SK-N-DZ (cell line): ENCODE measurements at regions not wholly inside any gene's neighbourhood (a gene's known extent, or its start where the extent isn't known, plus 50 kb on each side); places are given as distances from the start of the nearest gene placed in this dataset.

ENCODE experiments used
- DNase-seq: peaks from one replicate; pipeline ENCODE4 v3.0.0-alpha.2; 2015; ENCODE audit warnings: low spot score

- no peak for DNase-seq
Observed at GRCh38 chr11:109970516-109971183, 122.5 kb upstream of the ZC3H12C start.

- no peak for DNase-seq
Observed at GRCh38 chr11:109971184-109971523, 122.0 kb upstream of the ZC3H12C start.

GRCh38 chr11:109972181-109972715 is 120.9 kb upstream of the ZC3H12C start:
- DNase-seq, result no peak

- no peak for DNase-seq
Observed at GRCh38 chr11:109972939-109973338, 120.3 kb upstream of the ZC3H12C start.

GRCh38 chr11:109973486-109973885 is 119.7 kb upstream of the ZC3H12C start:
- DNase-seq, result no peak

GRCh38 chr11:109974523-109974922 is 118.7 kb upstream of the ZC3H12C start:
- no peak for DNase-seq

- no peak for DNase-seq
Observed at GRCh38 chr11:109978895-109979294, 114.3 kb upstream of the ZC3H12C start.

- DNase-seq, result no peak
Observed at GRCh38 chr11:109981031-109981636, 112.1 kb upstream of the ZC3H12C start.

- DNase-seq, result no peak
Observed at GRCh38 chr11:109983358-109983757, 109.8 kb upstream of the ZC3H12C start.

- DNase-seq, result no peak
Observed at GRCh38 chr11:109984634-109985289, 108.4 kb upstream of the ZC3H12C start.

GRCh38 chr11:109986488-109986887 is 106.7 kb upstream of the ZC3H12C start:
- DNase-seq, result no peak

- DNase-seq, result no peak
Observed at GRCh38 chr11:109991835-109992234, 101.4 kb upstream of the ZC3H12C start.

- DNase-seq, result no peak
Observed at GRCh38 chr11:109993786-109994185, 99.4 kb upstream of the ZC3H12C start.

GRCh38 chr11:109994907-109995306 is 98.3 kb upstream of the ZC3H12C start:
- no peak for DNase-seq

- no peak for DNase-seq
Observed at GRCh38 chr11:109996060-109996459, 97.1 kb upstream of the ZC3H12C start.

GRCh38 chr11:109998921-109999320 is 94.3 kb upstream of the ZC3H12C start:
- DNase-seq, result no peak

- DNase-seq, result no peak
Observed at GRCh38 chr11:110000031-110000502, 93.1 kb upstream of the ZC3H12C start.

- no peak for DNase-seq
Observed at GRCh38 chr11:110000850-110001249, 92.3 kb upstream of the ZC3H12C start.

- DNase-seq, result no peak
Observed at GRCh38 chr11:110003426-110003825, 89.8 kb upstream of the ZC3H12C start.

- DNase-seq, result no peak
Observed at GRCh38 chr11:110011595-110011994, 81.6 kb upstream of the ZC3H12C start.

- DNase-seq, result no peak
Observed at GRCh38 chr11:110015695-110016094, 77.5 kb upstream of the ZC3H12C start.

- DNase-seq, result no peak
Observed at GRCh38 chr11:110019675-110020074, 73.5 kb upstream of the ZC3H12C start.

GRCh38 chr11:110022548-110022947 is 70.6 kb upstream of the ZC3H12C start:
- DNase-seq, result no peak
